MM.1S (cell line): ENCODE measurements at regions not wholly inside any gene's neighbourhood (a gene's known extent, or its start where the extent isn't known, plus 50 kb on each side); places are given as distances from the start of the nearest gene placed in this dataset.

ENCODE experiments used
- DNase-seq: peaks from one replicate; pipeline ENCODE4 v3.0.0-alpha.2; 2015
- H2AFZ ChIP-seq: fragments of 300-600 bp; sonication (generic); 2 replicates; pipeline ENCODE4 v1.6.0; 2016; ENCODE audit warnings: antibody characterized with exemption, low read length
- H3F3A ChIP-seq: fragments of 300-600 bp; sonication (generic); 2 replicates; pipeline ENCODE4 v1.6.1; 2016; ENCODE audit warnings: mild to moderate bottlenecking, antibody characterized with exemption, low read length, moderate library complexity, mixed read lengths; ENCODE audit not compliant: insufficient read depth
- H3K27ac ChIP-seq: fragments of 300-600 bp; sonication (generic); 2 replicates; pipeline ENCODE4 v1.5.1; 2016; ENCODE audit warnings: mild to moderate bottlenecking, low read length
- H3K27me3 ChIP-seq: fragments of 300-600 bp; sonication (generic); replicated peaks from 2 replicates; pipeline ENCODE4 v1.6.0; 2016; ENCODE audit warnings: low read length; ENCODE audit not compliant: insufficient read depth
- H3K36me3 ChIP-seq: fragments of 300-600 bp; sonication (generic); replicated peaks from 2 replicates; pipeline ENCODE4 v1.6.1; 2016; ENCODE audit warnings: mild to moderate bottlenecking, low read length, mixed read lengths; ENCODE audit not compliant: insufficient read depth
- H3K4me1 ChIP-seq: fragments of 300-600 bp; sonication (generic); 2 replicates; pipeline ENCODE4 v1.6.1; 2016; ENCODE audit warnings: low read length, mixed read lengths
- H3K4me2 ChIP-seq: fragments of 300-600 bp; sonication (generic); 2 replicates; pipeline ENCODE4 v1.6.0; 2016; ENCODE audit warnings: low read depth, low read length
- H3K4me3 ChIP-seq: fragments of 300-600 bp; sonication (generic); 2 replicates; pipeline ENCODE4 v1.5.1; 2016; ENCODE audit warnings: low read length, mixed read lengths
- H3K79me2 ChIP-seq: fragments of 300-600 bp; sonication (generic); 2 replicates; pipeline ENCODE4 v1.6.1; 2016; ENCODE audit warnings: mixed run types, low read length, mixed read lengths
- H3K9ac ChIP-seq: fragments of 300-600 bp; sonication (generic); 2 replicates; pipeline ENCODE4 v1.6.1; 2016; ENCODE audit warnings: low read length, mixed read lengths
- H3K9me2 ChIP-seq: fragments of 300-600 bp; sonication (generic); replicated peaks from 2 replicates; pipeline ENCODE4 v1.6.1; 2016; ENCODE audit warnings: mild to moderate bottlenecking, low read length, mixed read lengths; ENCODE audit not compliant: insufficient read depth
- H3K9me3 ChIP-seq: fragments of 300-600 bp; sonication (generic); replicated peaks from 2 replicates; pipeline ENCODE4 v1.6.1; 2016; ENCODE audit warnings: mild to moderate bottlenecking, low read length, mixed read lengths; ENCODE audit not compliant: insufficient read depth
- H4K20me1 ChIP-seq: fragments of 300-600 bp; sonication (generic); 2 replicates; pipeline ENCODE4 v1.6.1; 2016; ENCODE audit warnings: mild to moderate bottlenecking, low read length, moderate library complexity, mixed read lengths; ENCODE audit not compliant: insufficient read depth
- CTCF ChIP-seq: fragments of 300-600 bp; sonication (generic); IDR thresholded peaks from 2 replicates; pipeline ENCODE4 v1.5.1; 2016; ENCODE audit warnings: antibody characterized with exemption, low read length, mixed read lengths
- EZH2 ChIP-seq: fragments of 300-600 bp; sonication (generic); optimal IDR thresholded peaks from 2 replicates; pipeline ENCODE3; 2017; ENCODE audit warnings: low read depth, mild to moderate bottlenecking, antibody characterized with exemption, low read length, mixed read lengths
- EZH2phosphoT487 ChIP-seq: fragments of 300-600 bp; sonication (generic); IDR thresholded peaks from 2 replicates; pipeline ENCODE4 v1.6.1; 2018; ENCODE audit warnings: antibody characterized with exemption, low read length

- Histone ChIP-seq H3K9me2 (no peaks in the 10 kb centered on the region), H3K9ac (no peak overlapping the region), H4K20me1 (no peaks in the 10 kb centered on the region), H3K9me3 (no peaks in the 10 kb centered on the region), H2AFZ (no peak overlapping the region), H3K27ac (no peak overlapping the region), H3K27me3 (no peaks in the 10 kb centered on the region), H3K4me2 (no peak overlapping the region), H3F3A (no peaks in the 10 kb centered on the region), H3K4me3 (no peak overlapping the region), H3K36me3 (no peaks in the 10 kb centered on the region), H3K79me2 (no peaks in the 10 kb centered on the region), H3K4me1 (no peaks in the 10 kb centered on the region)
- no peak for DNase-seq
- no peak for TF ChIP-seq EZH2
- TF ChIP-seq EZH2phosphoT487, result no peak
- TF ChIP-seq CTCF, result no peak
Measured at GRCh38 chr4:27198246-27198645, 337.6 kb downstream of the STIM2 start.

GRCh38 chr4:27198971-27199370 lies 338.3 kb downstream of the STIM2 start:
- Histone ChIP-seq H3K4me2 (no peak overlapping the region), H4K20me1 (no peaks in the 10 kb centered on the region)

GRCh38 chr4:27206009-27206408 lies 345.4 kb downstream of the STIM2 start:
- Histone ChIP-seq H3K9me3 (no peaks in the 10 kb centered on the region), H4K20me1 (no peaks in the 10 kb centered on the region), H3K9ac (no peak overlapping the region), H3K27me3 (no peaks in the 10 kb centered on the region), H3K36me3 (no peaks in the 10 kb centered on the region), H3K4me1 (no peaks in the 10 kb centered on the region), H2AFZ (no peak overlapping the region), H3K79me2 (no peaks in the 10 kb centered on the region), H3K9me2 (no peaks in the 10 kb centered on the region), H3K27ac (no peak overlapping the region), H3K4me3 (no peak overlapping the region), H3F3A (no peaks in the 10 kb centered on the region), H3K4me2 (no peak overlapping the region)
- no peak for DNase-seq
- no peak for TF ChIP-seq EZH2phosphoT487
- TF ChIP-seq CTCF, result no peak
- no peak for TF ChIP-seq EZH2

More at GRCh38 chr4:27198971-27199370, 338.3 kb downstream of the STIM2 start:
- no peak for TF ChIP-seq CTCF
- TF ChIP-seq EZH2phosphoT487, result no peak
- TF ChIP-seq EZH2, result no peak
- Histone ChIP-seq H3K4me1 (no peaks in the 10 kb centered on the region), H2AFZ (no peak overlapping the region), H3K36me3 (no peaks in the 10 kb centered on the region), H3K27ac (no peak overlapping the region), H3K27me3 (no peaks in the 10 kb centered on the region), H3K9me3 (no peaks in the 10 kb centered on the region), H3K79me2 (no peaks in the 10 kb centered on the region), H3K9ac (no peak overlapping the region), H3F3A (no peaks in the 10 kb centered on the region), H3K4me3 (no peak overlapping the region), H3K9me2 (no peaks in the 10 kb centered on the region)
- no peak for DNase-seq

GRCh38 chr4:27210956-27211355 lies 350.3 kb downstream of the STIM2 start:
- no peaks in the 10 kb centered on the region for H4K20me1 ChIP-seq
- no peak for TF ChIP-seq CTCF
- no peak for TF ChIP-seq EZH2phosphoT487
- no peak for TF ChIP-seq EZH2
- H2AFZ ChIP-seq, result no peak overlapping the region
- no peak overlapping the region for H3K9ac ChIP-seq
- no peaks in the 10 kb centered on the region for H3K27me3 ChIP-seq
- H3K4me3 ChIP-seq, result no peak overlapping the region
- no peaks in the 10 kb centered on the region for H3K4me1 ChIP-seq
- no peaks in the 10 kb centered on the region for H3K36me3 ChIP-seq
- no peak overlapping the region for H3K4me2 ChIP-seq
- DNase-seq, result no peak
- H3K9me3 ChIP-seq, result no peaks in the 10 kb centered on the region
- H3K79me2 ChIP-seq, result no peaks in the 10 kb centered on the region
- H3K27ac ChIP-seq, result no peak overlapping the region
- H3F3A ChIP-seq, result no peaks in the 10 kb centered on the region
- H3K9me2 ChIP-seq, result no peaks in the 10 kb centered on the region
